Erythroblast (primary cell): ENCODE measurements at regions not wholly inside any gene's neighbourhood (a gene's known extent, or its start where the extent isn't known, plus 50 kb on each side); places are given as distances from the start of the nearest gene placed in this dataset.
"Not testable (repeated sequence)": the region's sequence is repeated elsewhere in the genome, so short reads cannot be mapped to it uniquely, and the experiment has no call there.

Experiments
- DNase-seq, 2 experiments: peaks; one replicate each; lab custom pipeline; 2025; lab: John Stamatoyannopoulos, UW
- GATA1 ChIP-seq: IDR thresholded peaks from 2 replicates; pipeline ENCODE4 v1.6.1; 2011; ENCODE audit warnings: low read depth, mild to moderate bottlenecking, control low read depth, low read length, moderate library complexity
- POLR2A ChIP-seq: IDR thresholded peaks from 2 replicates; pipeline ENCODE4 v1.6.1; 2011; ENCODE audit warnings: mild to moderate bottlenecking, low read length

- TF ChIP-seq GATA1 (no peak), POLR2A (no peak)
- DNase-seq: no peak
Observed at GRCh38 chr2:3037196-3038194, 340.1 kb downstream of the EIPR1 start.

DNA sequence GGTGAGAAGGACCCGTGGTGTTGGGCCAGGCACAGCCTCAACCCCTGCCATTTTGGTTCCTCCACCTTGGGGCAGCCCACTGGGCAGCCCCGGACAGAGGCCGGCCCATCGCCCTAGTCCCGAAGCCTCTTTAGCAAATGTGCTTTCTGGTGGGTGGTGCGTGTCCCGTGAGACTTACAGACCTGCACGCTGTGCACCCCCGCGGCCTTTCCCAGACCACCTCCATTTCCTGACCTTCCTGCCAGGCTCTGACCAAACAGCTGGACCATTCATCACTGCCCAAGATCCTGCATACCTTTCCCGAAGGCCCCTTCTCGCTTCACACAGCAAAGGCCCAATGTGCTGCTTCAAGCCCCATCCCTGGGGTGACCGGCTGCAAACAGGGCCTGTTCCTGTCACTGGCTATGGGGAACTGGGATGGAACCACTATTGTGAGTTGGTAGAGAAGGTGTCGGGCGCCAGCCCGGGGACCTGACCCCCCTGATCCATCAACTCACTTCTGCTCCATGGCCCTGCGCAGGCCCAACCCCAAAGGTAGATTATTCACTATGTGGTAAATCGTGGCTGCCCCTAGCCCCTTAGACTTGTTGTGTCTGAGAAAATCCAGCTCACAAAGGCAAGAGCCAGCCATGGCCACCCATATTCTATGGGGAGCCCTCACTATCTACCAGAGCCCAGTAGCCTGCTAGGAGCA lies 341.0 kb downstream of the EIPR1 start:
- DNase-seq: no peak
- TF ChIP-seq POLR2A: no peak
- no peak for TF ChIP-seq GATA1

DNA sequence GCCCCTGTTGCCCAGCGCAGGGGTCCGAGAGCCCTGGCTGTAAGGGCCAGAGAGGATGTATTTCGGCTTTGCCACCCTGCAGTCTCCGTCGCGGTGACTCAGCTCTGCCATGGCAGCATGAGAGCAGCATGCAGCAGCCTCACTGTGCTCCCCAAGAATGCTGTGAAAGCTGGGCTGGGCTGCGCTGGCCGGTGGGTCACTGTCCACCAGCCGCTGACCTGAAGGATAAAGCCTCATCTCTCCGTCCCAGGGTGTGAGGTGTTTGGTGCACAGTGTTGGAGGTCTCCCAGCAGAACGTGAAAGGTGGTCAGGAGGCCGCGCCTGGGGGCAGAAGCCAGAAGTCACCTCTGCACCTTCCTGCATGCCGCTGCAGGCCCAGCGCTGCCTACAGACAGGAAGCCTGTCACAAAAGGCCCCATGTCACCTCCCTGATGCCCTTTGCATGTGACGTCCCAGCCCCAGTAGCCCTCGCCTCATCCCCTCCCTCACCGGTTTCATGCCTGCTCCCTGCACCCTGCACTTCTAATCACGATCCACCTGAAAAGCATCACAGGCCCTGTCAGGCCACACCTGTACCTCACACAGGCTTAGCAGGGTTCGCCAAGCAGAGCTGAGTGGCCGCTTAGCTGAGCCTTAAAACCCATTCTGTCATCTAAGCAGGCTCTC lies 342.1 kb downstream of the EIPR1 start:
- DNase-seq: no peak
- TF ChIP-seq GATA1 (no peak), POLR2A (no peak)

GRCh38 chr2:3034856-3035255 lies 342.8 kb downstream of the EIPR1 start:
- no peak for TF ChIP-seq POLR2A
- no peak for TF ChIP-seq GATA1
- no peak for DNase-seq

DNA sequence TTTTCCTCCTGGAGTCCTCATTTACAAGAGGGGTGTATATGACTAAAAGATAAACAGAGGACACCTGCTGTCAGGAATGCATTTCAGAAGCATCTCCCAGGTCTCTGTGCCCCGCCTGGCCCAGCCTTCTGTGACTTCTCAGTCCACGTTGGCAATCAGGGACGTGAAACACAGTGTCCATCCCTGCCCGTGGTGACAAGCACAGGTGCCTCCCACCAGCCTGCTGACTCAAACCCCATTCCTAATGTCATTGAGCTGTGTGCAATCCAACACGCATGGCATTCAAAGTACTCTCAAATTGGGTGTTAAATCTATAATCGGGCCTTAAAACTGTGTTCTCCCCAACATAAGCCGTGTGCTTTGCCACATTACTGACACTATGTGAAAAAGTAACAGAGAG lies 343.2 kb downstream of the EIPR1 start:
- DNase-seq: no peak
- TF ChIP-seq POLR2A (no peak), GATA1 (no peak)

GRCh38 chr2:3033315-3033714 lies 344.3 kb downstream of the EIPR1 start:
- DNase-seq: no peak
- TF ChIP-seq POLR2A: no peak
- no peak for TF ChIP-seq GATA1

DNA sequence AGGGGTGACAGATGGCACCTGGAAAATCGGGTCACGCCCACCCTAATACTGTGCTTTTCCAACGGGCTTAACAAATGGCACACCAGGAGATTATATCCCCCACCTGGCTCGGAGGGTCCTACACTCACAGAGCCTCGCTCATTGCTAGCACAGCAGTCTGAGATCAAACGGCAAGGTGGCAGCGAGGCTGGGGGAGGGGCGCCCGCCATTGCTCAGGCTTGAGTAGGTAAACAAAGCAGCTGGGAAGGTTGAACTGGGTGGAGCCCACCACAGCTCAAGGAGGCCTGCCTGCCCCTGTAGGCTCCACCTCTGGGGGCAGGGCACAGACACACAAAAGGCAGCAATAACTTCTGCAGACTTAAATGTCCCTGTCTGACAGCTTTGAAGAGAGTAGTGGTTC lies 346.8 kb downstream of the EIPR1 start:
- DNase-seq: not testable (repeated sequence)

DNA sequence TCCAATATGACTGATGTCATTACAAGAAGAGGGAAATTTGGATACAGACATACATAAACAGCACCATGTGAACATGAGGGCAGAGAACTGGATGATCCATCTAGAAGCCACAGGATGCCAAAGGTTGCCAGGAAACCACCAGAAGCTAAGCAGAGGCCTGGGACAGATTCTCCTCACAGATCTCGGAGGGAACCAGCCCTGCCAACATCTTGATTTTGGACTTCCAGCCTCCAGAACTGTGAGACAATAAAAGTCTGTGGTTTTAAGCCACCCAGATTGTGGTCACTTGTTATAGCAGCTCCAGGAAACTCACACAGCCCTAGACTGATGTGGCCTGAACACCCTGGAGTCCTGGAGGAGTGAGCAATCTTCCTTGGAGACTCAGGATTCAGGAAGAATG lies 351.6 kb downstream of the EIPR1 start:
- TF ChIP-seq GATA1 (no peak), POLR2A (no peak)
- DNase-seq: no peak

- DNase-seq: no peak
- TF ChIP-seq POLR2A (no peak), GATA1 (no peak)
Observed at GRCh38 chr2:3025261-3025660, 352.4 kb downstream of the EIPR1 start.

DNA sequence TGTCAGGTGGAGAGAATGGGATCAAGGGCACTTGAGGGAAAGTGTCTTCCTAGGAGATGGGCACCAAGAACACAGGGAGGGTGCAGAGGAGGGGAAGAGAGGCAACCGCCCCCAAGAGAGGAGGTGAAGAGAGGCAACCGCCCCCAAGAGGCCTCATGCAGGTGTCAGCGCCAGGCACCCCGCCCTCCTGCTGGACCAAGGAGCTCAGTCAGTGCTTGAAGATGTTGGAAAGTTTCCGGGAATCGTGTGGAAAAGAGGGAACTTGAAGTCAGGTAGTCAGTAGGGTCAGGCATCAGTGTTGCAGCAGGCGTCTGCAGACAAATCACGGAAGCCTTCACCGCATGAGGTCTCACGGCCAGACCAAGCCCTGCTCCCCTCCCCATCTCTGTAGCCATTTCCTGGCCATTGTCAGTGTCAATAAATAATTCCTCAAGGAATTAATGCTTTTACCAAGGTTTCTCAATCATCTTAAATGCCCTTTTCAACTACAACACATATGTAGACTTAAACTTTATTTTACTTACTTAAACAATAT lies 353.1 kb downstream of the EIPR1 start:
- no peak for DNase-seq
- TF ChIP-seq POLR2A (no peak), GATA1 (no peak)

DNA sequence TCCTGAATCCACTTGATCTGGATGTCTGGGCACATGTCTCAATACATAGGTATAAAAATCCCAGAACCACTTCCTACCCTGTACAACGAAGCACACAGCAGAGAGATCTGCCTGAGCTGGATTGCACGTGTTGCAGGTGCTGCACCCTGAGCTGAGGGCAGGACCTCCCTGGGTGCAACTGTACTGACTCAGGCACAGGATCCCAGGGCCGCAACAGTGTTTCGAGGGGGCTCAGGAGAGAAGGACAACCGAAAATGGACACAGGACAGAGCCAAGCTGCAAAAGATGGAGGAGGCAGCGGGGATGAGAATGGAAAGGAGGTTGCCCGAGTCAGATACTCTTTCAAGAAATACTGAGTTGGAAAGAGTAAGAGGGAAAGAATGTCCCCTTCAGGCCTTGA lies 354.1 kb downstream of the EIPR1 start:
- no peak for TF ChIP-seq GATA1
- TF ChIP-seq POLR2A: no peak

DNA sequence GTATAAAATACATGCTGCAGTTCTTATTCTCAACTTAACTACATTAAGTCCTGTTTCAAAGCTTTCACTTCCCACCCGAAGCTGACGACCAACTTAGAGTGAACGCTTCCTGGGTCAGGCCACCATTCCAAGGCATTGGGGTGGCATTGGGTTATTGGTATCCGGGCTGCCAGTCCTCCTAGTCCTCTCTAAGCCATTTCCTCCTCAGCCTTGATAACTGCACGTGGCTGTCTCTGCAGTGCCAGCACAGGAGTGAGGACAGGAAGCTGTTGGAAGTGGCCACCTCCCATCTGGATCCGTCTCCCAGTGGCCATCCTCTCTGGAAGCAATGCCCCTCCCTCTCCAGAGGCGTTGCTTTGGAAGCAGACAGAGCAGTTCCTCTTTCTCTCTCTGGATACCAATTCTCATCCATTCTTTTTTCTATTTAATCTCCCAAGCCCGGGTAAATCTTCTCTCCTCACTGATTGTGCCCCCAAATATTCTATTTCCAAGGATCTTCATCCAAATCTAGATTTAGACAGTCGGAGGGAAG lies 354.7 kb downstream of the EIPR1 start:
- no peak for TF ChIP-seq POLR2A
- TF ChIP-seq GATA1: no peak
- DNase-seq: no peak

More for the DNA sequence above, 354.1 kb downstream of the EIPR1 start:
- DNase-seq: no peak

- TF ChIP-seq POLR2A (no peak), GATA1 (no peak)
Observed at GRCh38 chr2:3021720-3022119, 355.9 kb downstream of the EIPR1 start.

GRCh38 chr2:3010001-3010400 lies 367.6 kb downstream of the EIPR1 start:
- TF ChIP-seq GATA1: no peak
- TF ChIP-seq POLR2A: no peak
- DNase-seq: no peak

More at GRCh38 chr2:3021720-3022119, 355.9 kb downstream of the EIPR1 start:
- no peak for DNase-seq
